ENCODE measurements at regions not wholly inside any gene's neighbourhood (a gene's known extent, or its start where the extent isn't known, plus 50 kb on each side); places are given as distances from the start of the nearest gene placed in this dataset.

- Histone ChIP-seq H3K4me1 (no peaks in the 10 kb centered on the region), H3K27me3 (peaks cover 4% of the 10 kb centered on the region; the same call in 1 of the 2 replicates), H3K4me3 (ENCODE audit: low read depth, low read length) (no peak overlapping the region), H3K9me3 (no peaks in the 10 kb centered on the region), H3K36me3 (no peaks in the 10 kb centered on the region)
- TF ChIP-seq CTCF (IDR thresholded peaks at IDR 0.05; ENCODE audit: low read depth, low read length): no peak
- DNase-seq: no peak
Observed at GRCh38 chr6:144449911-144450597, 164.9 kb downstream of the UTRN start.

GRCh38 chr6:144460327-144461095 is 175.4 kb downstream of the UTRN start:
- H3K4me3 ChIP-seq (ENCODE audit: low read depth, low read length): no peak overlapping the region
- H3K27me3 ChIP-seq: peaks cover 7% of the 10 kb centered on the region; the same call in 1 of the 2 replicates
- no peaks in the 10 kb centered on the region for H3K36me3 ChIP-seq
- TF ChIP-seq CTCF (IDR thresholded peaks at IDR 0.05; ENCODE audit: low read depth, low read length): no peak
- no peak for DNase-seq
- H3K4me1 ChIP-seq: no peaks in the 10 kb centered on the region
- H3K9me3 ChIP-seq: no peaks in the 10 kb centered on the region

GRCh38 chr6:144462058-144462457 is 176.9 kb downstream of the UTRN start:
- Histone ChIP-seq H3K9me3 (no peaks in the 10 kb centered on the region), H3K4me3 (ENCODE audit: low read depth, low read length) (no peak overlapping the region), H3K36me3 (no peaks in the 10 kb centered on the region), H3K4me1 (no peaks in the 10 kb centered on the region), H3K27me3 (peaks cover 7% of the 10 kb centered on the region; the same call in 1 of the 2 replicates)
- no peak for DNase-seq
- TF ChIP-seq CTCF (IDR thresholded peaks at IDR 0.05; ENCODE audit: low read depth, low read length): no peak

- Histone ChIP-seq H3K4me1 (no peaks in the 10 kb centered on the region), H3K36me3 (no peaks in the 10 kb centered on the region), H3K9me3 (no peaks in the 10 kb centered on the region), H3K27me3 (peaks cover 7% of the 10 kb centered on the region; the same call in 1 of the 2 replicates), H3K4me3 (ENCODE audit: low read depth, low read length) (no peak overlapping the region)
- no peak for TF ChIP-seq CTCF (IDR thresholded peaks at IDR 0.05; ENCODE audit: low read depth, low read length)
- DNase-seq: no peak
Observed at GRCh38 chr6:144466716-144467115, 181.6 kb downstream of the UTRN start.

GRCh38 chr6:144467172-144467762 is 182.1 kb downstream of the UTRN start:
- no peak for DNase-seq
- peaks cover 7% of the 10 kb centered on the region; the same call in 1 of the 2 replicates for H3K27me3 ChIP-seq
- no peak overlapping the region for H3K4me3 ChIP-seq (ENCODE audit: low read depth, low read length)
- H3K4me1 ChIP-seq: no peaks in the 10 kb centered on the region
- H3K36me3 ChIP-seq: no peaks in the 10 kb centered on the region
- no peak for TF ChIP-seq CTCF (IDR thresholded peaks at IDR 0.05; ENCODE audit: low read depth, low read length)
- H3K9me3 ChIP-seq: no peaks in the 10 kb centered on the region
